GM18507 (cell line): ENCODE measurements at regions not wholly inside any gene's neighbourhood (a gene's known extent, or its start where the extent isn't known, plus 50 kb on each side); places are given as distances from the start of the nearest gene placed in this dataset.
"Not testable (repeated sequence)": the region's sequence is repeated elsewhere in the genome, so short reads cannot be mapped to it uniquely, and the experiment has no call there.

Experiments
- DNase-seq: peaks from one replicate; pipeline ENCODE4 v3.0.0; 2011; ENCODE audit warnings: low read depth; ENCODE audit not compliant: insufficient read length; ENCODE audit errors: extremely low spot score
- FAIRE-seq: peaks from 2 replicates; lab custom pipeline; 2011; peaks lifted over from hg19 to GRCh38; lab: Jason Lieb, UNC

- DNase-seq (no peak), FAIRE-seq (no peak)
Observed at GRCh38 chr3:35305406-35305805, 333.9 kb upstream of the ARPP21 start.

- FAIRE-seq (no peak), DNase-seq (no peak)
Observed at GRCh38 chr3:35307296-35307695, 332.0 kb upstream of the ARPP21 start.

- DNase-seq, FAIRE-seq: not testable (repeated sequence)
Observed at GRCh38 chr3:35316841-35317240, 322.5 kb upstream of the ARPP21 start.

- no peak for DNase-seq
- FAIRE-seq, result no peak
Observed at GRCh38 chr3:35320646-35321407, 318.5 kb upstream of the ARPP21 start.

GRCh38 chr3:35322070-35322469 lies 317.3 kb upstream of the ARPP21 start:
- no peak for DNase-seq
- no peak for FAIRE-seq

- FAIRE-seq (no peak), DNase-seq (no peak)
Observed at GRCh38 chr3:35335703-35336102, 303.6 kb upstream of the ARPP21 start.

GRCh38 chr3:35336601-35337000 lies 302.7 kb upstream of the ARPP21 start:
- no peak for DNase-seq
- no peak for FAIRE-seq

- DNase-seq (no peak), FAIRE-seq (no peak)
Observed at GRCh38 chr3:35338186-35338585, 301.1 kb upstream of the ARPP21 start.

- FAIRE-seq, result no peak
- DNase-seq, result no peak
Observed at GRCh38 chr3:35380196-35380595, 259.1 kb upstream of the ARPP21 start.

- DNase-seq (no peak), FAIRE-seq (no peak)
Observed at GRCh38 chr3:35383216-35383615, 256.1 kb upstream of the ARPP21 start.

GRCh38 chr3:35383719-35384555 lies 255.4 kb upstream of the ARPP21 start:
- FAIRE-seq, result no peak
- DNase-seq, result no peak

GRCh38 chr3:35385271-35385670 lies 254.1 kb upstream of the ARPP21 start:
- FAIRE-seq (no peak), DNase-seq (no peak)

- no peak for FAIRE-seq
- no peak for DNase-seq
Observed at GRCh38 chr3:35389907-35390306, 249.4 kb upstream of the ARPP21 start.

- FAIRE-seq (no peak), DNase-seq (no peak)
Observed at GRCh38 chr3:35392187-35392586, 247.1 kb upstream of the ARPP21 start.

- FAIRE-seq, result no peak
- DNase-seq, result no peak
Observed at GRCh38 chr3:35393901-35394799, 245.2 kb upstream of the ARPP21 start.

GRCh38 chr3:35394905-35395304 lies 244.4 kb upstream of the ARPP21 start:
- DNase-seq (no peak), FAIRE-seq (no peak)

- DNase-seq, result no peak
Observed at GRCh38 chr3:35401671-35402070, 237.7 kb upstream of the ARPP21 start.

GRCh38 chr3:35404571-35404970 lies 234.8 kb upstream of the ARPP21 start:
- DNase-seq (no peak), FAIRE-seq (no peak)

More at GRCh38 chr3:35401671-35402070, 237.7 kb upstream of the ARPP21 start:
- no peak for FAIRE-seq

- DNase-seq, result no peak
- FAIRE-seq, result no peak
Observed at GRCh38 chr3:35408882-35409281, 230.4 kb upstream of the ARPP21 start.

- DNase-seq (no peak), FAIRE-seq (no peak)
Observed at GRCh38 chr3:35409991-35410390, 229.3 kb upstream of the ARPP21 start.
